ENCODE measurements at regions not wholly inside any gene's neighbourhood (a gene's known extent, or its start where the extent isn't known, plus 50 kb on each side); places are given as distances from the start of the nearest gene placed in this dataset.

GRCh38 chr6:82772851-82773717, 292.6 kb downstream of the UBE3D start:
- no peak for DNase-seq

GRCh38 chr6:82775361-82775760, 290.3 kb downstream of the UBE3D start:
- Histone ChIP-seq H3K4me1 (no peaks in the 10 kb centered on the region), H3K9me3 (no peaks in the 10 kb centered on the region), H3K4me3 (no peak overlapping the region), H3K36me3 (no peaks in the 10 kb centered on the region), H3K27ac (no peak overlapping the region), H3K27me3 (no peaks in the 10 kb centered on the region)
- TF ChIP-seq POLR2A (IDR thresholded peaks at IDR 0.05) (no peak), CTCF (IDR thresholded peaks at IDR 0.05) (no peak)
- DNase-seq = no peak
- 58 to 68% methylated on average over 1 of the region's 1 CpG for WGBS, 2 donors
- intact Hi-C loops (cut with DNase I) = no loop called here

More at GRCh38 chr6:82772851-82773717, 292.6 kb downstream of the UBE3D start:
- Histone ChIP-seq H3K36me3 (no peaks in the 10 kb centered on the region), H3K4me1 (no peaks in the 10 kb centered on the region), H3K27me3 (no peaks in the 10 kb centered on the region), H3K27ac (no peak overlapping the region), H3K9me3 (no peaks in the 10 kb centered on the region), H3K4me3 (no peak overlapping the region)
- no peak for TF ChIP-seq POLR2A (IDR thresholded peaks at IDR 0.05)
- TF ChIP-seq CTCF (IDR thresholded peaks at IDR 0.05) = no peak
- intact Hi-C loops (cut with DNase I) = no loop called here
- WGBS, 2 donors = 65 to 66% methylated on average over 5 of the region's 5 CpGs

- no peaks in the 10 kb centered on the region for H3K27me3 ChIP-seq
- H3K4me1 ChIP-seq = no peaks in the 10 kb centered on the region
- TF ChIP-seq CTCF (IDR thresholded peaks at IDR 0.05) (no peak), POLR2A (IDR thresholded peaks at IDR 0.05) (no peak)
- H3K9me3 ChIP-seq = no peaks in the 10 kb centered on the region
- intact Hi-C loops (cut with DNase I) = no loop called here
- no peak overlapping the region for H3K4me3 ChIP-seq
- DNase-seq = no peak
- H3K36me3 ChIP-seq = no peaks in the 10 kb centered on the region
- no peak overlapping the region for H3K27ac ChIP-seq
- WGBS, 2 donors = 53 to 54% methylated on average over 1 of the region's 1 CpG
Measured at GRCh38 chr6:82775981-82776380, 289.7 kb downstream of the UBE3D start.

- WGBS, 2 donors = 65 to 70% methylated on average over 3 of the region's 3 CpGs
- H3K36me3 ChIP-seq = no peaks in the 10 kb centered on the region
Measured at GRCh38 chr6:82779041-82779440, 286.6 kb downstream of the UBE3D start.

More at GRCh38 chr6:82779041-82779440, 286.6 kb downstream of the UBE3D start:
- intact Hi-C loops (cut with DNase I) = no loop called here
- TF ChIP-seq POLR2A (IDR thresholded peaks at IDR 0.05) = no peak
- no peak for TF ChIP-seq CTCF (IDR thresholded peaks at IDR 0.05)
- H3K27ac ChIP-seq = no peak overlapping the region
- H3K4me3 ChIP-seq = no peak overlapping the region
- H3K4me1 ChIP-seq = no peaks in the 10 kb centered on the region
- no peak for DNase-seq
- no peaks in the 10 kb centered on the region for H3K9me3 ChIP-seq
- no peaks in the 10 kb centered on the region for H3K27me3 ChIP-seq

All from esophagus squamous epithelium (tissue), 5 donors.